Activated CD4-positive, CD25-positive, alpha-beta regulatory T cell treated with anti-CD3 and anti-CD28 coated beads, Interleukin-2, amount 50 U/mL, for 72 hours (primary cell): ENCODE measurements at regions not wholly inside any gene's neighbourhood (a gene's known extent, or its start where the extent isn't known, plus 50 kb on each side); places are given as distances from the start of the nearest gene placed in this dataset.

Experiments
- DNase-seq: peaks from one replicate; pipeline ENCODE4 v3.0.0; 2021

DNA sequence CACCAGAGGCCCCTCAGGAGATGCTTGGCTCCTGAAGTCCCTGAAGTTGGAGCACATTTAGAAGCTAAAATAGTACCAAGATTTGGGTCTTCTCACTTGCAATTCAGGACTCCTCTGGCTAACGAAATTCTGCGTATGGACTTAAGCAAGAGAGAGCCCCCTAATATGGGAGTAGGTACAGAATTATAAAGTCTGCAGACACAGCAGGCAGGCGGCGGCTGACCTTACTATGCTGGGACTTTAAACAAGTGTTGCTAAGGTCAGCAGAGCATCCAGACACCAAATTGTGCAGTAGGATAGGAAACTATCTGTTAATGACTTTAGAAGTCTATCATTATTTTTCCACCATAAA is 104.5 kb upstream of the PDE4B start:
- no peak for DNase-seq

DNA sequence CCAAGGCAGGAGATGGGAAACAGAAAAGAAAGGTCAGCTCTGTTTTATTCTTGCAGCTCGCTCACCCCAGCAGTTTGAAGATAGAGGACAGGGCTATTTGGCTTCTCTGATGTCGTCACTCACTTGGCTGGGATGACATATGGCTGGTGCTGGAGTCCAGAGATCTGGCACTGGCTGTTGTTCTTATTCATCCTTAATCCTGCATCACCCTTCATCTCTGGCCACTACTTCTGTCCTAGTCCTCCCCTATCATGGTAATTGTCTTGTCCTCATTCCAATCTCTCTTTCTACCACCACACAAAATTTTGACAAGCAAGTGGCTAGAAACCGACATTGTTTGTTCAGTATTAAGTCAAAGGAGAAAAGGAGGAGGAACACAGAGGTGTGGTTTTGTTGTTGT is 103.8 kb upstream of the PDE4B start:
- no peak for DNase-seq

DNA sequence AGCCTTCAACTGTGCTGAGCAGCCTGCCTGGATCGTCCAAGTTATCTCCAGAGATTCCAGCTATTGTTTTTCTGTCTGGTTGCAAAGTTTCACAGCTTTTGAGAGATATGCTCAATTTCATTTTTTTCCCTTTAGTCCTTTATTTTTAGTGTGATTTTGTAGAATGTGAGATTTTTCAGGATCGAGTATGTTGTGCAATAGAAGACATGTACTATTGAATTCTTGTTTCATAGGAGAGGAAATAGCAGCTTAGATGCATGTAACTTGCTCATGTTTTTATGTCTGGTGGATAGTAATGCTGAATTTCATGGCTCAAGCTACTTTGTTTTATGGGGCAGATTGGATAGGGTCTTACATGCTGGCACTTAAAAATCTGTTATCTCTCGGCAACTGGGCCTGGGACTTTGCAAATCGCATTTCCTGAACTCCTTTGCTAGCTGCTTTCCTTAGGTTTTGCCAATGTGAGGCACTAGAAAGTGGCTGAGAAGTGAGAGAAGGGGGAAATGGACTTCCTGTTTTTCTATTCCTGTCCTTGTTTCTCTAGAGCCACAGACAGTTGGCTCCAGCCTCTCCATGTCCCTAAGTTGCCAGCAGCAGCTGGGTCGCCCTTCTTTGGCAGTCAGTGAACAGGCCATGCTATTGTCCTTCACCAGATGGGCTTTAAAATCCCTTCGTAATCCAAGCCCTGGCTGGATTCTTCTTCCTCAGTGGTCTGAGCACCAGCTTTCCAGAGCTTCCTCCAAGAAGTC is 101.4 kb upstream of the PDE4B start:
- no peak for DNase-seq

DNA sequence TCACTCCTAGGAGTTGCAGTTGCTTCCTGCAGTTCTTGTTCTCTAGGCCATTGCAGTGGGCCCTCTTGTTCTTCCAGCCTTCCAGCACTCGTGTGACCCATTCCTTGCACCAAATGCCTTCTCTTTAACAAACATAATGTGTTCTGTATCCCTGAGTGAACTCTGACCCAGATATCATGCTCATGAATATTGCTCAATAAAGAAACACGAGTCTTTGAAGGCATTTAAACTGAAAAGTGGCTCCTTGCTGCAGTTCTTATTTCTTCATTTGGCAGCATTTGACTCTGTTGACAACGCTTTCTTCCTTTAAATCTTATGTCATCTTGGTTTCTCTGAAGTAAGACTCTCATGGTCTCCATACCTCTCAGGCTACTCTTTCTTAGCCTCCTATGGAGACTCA is 100.7 kb upstream of the PDE4B start:
- no peak for DNase-seq

DNA sequence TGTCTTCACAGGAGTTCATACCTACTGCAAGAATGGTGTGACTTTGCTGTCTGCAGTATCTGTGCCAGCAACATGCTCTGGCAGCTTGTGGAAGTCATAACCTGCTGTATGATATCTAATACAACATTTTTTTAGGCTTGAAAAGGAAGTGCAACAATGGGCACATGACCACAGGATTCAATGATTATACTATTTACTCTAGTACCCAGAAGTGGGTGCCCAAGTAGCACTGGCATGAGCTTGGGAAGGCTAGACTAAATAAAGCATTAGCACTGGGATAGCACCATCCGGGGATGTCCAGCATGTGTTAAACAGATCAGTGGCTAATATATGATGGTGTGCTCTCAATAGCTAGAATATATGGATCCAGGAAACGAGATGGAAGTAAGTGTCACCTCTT is 98.6 kb upstream of the PDE4B start:
- DNase-seq = no peak

DNA sequence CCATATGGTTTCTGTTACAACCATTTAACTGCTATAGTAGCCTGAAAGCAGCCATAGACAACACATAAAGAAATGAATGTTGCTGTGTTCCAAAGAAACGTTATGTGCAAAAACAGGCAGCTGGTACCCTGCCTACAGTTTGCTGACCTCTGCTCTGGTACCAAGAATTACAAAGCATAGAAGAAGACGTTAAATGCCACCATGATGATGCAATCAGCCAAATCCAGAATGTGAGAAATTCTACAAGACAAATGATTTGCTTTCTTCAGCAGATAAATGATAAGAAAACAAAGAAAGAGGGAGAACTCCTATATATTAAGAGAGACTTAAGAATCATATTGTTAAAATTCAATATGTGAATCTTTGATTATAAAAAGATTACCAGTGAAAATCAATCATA is 97.8 kb upstream of the PDE4B start:
- no peak for DNase-seq

- no peak for DNase-seq
Measured at GRCh38 chr1:65698590-65698989, 94.1 kb upstream of the PDE4B start.

DNA sequence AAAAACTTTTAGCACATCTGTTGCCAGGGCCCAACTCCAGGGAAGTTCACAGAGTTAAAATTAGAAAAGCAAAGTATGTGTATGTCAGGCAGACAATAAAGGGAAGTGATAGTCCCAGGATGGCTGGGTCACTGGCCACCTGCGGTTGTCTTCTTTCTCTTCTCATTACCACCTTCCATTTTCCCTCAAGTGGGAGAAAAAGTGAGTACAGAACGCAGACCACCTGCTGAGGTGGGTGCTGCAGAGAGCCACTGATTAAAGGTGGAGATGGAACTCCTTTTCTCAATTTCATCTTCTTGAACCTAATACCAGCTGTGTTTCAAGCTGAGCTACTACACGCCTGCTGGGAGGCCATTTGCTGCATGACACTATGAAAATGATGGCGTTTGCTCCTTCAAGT is 88.8 kb upstream of the PDE4B start:
- DNase-seq = no peak

- DNase-seq = no peak
Measured at GRCh38 chr1:65704318-65704717, 88.4 kb upstream of the PDE4B start.

DNA sequence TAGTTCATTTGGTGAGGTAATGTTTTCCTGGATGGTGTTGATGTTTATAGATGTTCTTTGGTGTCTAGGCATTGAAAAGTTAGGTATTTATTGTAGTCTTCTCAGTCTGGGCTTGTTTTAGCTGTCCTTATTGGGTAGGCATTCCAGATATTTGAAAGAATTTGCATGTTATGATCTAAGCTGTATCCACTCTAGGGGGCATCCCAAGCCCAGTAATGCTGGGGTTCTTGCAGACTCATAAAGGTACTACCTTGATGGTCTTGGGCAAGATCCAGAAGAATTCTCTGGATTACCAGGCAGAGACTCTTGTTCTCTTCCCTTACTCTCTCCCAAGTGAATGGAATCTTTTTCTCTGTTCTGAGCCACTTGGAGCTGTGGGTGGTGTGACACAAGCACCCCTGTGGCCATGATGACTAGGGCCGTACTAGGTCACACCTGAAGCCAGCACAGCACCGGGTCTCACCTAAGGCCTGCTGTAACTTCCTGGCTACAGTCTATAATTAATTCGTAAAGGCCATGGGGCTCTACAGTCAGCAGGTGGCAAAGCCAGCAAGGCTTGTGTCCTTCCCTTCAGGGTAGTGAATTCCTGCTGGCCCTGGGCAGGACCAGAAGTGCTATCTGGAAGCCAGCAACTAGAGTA is 74.8 kb upstream of the PDE4B start:
- DNase-seq = no peak

GRCh38 chr1:65719391-65719790 is 73.3 kb upstream of the PDE4B start:
- DNase-seq = no peak

DNA sequence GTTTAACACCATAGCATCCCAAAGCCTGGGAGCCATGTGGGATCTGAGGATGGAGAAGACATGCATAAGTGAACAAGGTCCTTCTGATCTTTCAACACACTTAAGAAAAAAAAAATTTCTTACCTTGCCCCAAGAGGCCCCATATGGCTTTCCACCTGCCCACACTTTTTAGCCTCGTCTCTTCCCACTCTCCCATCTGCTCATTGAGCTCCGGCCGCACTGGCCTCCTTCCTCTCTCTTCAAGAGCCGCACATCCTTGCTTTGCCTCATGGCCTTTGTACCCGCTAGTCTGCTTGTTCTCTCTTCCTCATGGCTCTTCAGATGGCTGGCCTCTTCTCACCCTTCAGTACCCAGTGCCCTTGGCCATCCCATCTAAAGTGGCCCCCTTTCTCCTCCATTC is 70.2 kb upstream of the PDE4B start:
- DNase-seq = no peak

DNA sequence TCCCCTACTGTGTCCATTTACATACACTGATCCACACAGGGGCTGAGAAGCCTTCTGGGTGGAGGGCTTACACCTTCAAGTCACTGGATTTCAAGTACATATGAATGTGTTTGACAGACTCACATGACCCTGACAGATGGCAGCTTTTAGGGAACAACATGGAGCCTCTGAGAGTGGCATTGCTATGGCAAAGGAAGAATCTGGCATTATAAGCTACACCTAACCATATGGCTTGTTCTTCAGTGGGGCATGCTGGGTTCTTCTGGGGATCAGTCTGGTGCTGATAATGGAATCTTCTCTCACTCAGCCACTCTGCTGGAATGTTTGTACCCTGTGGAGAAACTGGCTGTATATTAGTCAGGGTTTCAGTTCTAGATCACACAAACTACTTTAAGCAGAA is 68.5 kb upstream of the PDE4B start:
- no peak for DNase-seq

- no peak for DNase-seq
Measured at GRCh38 chr1:65725064-65725463, 67.6 kb upstream of the PDE4B start.

GRCh38 chr1:65728504-65728903 is 64.2 kb upstream of the PDE4B start:
- DNase-seq = no peak

DNA sequence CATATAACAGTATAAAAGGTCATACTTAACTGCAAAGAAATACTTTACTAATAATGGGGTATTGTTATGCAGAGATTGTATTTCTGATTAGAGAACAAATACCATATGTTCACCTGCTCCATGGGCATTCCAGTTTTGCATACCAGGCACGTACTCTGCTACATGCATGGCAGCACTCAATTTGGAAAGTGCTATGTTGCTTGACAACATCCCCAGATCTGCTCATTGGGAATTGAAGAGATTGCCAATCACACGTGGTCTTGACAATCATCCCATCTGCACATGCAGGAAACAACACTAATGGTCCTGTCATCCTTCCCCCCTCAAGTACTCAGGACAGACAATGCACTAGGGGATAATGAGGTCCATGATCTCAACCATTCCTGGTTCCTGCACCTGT is 63.4 kb upstream of the PDE4B start:
- DNase-seq = no peak

GRCh38 chr1:65734979-65735378 is 57.7 kb upstream of the PDE4B start:
- no peak for DNase-seq

- DNase-seq = no peak
Measured at GRCh38 chr1:65741993-65742392, 50.7 kb upstream of the PDE4B start.
